HG03432 (cell line): ENCODE measurements at regions not wholly inside any gene's neighbourhood (a gene's known extent, or its start where the extent isn't known, plus 50 kb on each side); places are given as distances from the start of the nearest gene placed in this dataset.
A peak's percentile ranks its signal among the peaks of the same experiment; 100 is the strongest.

ENCODE experiments used
- ATAC-seq: cut with Tn5 transposase; IDR thresholded peaks from one replicate; pipeline ENCODE4 v1.9.1; 2021; ENCODE audit warnings: mild to moderate bottlenecking, moderate library complexity; ENCODE audit not compliant: unreplicated experiment

DNA sequence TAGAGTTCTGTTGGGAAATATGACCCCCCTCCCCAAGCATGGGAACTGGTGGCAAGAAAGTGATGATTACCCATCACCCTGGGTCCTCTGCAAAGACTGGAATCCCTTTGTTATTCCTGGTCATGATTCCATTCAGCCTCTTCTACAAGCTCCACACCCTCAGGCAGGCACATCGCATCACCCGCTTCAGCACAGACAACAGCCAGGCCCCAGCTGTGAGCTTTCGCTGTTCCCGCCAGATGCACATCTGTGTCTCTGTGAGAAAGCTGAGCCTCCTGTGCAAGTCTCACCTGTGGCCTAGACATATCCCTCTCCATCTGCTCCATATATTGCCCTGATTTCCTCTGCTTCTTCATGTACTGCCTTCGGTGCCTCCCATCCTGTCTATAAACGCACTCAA, 368.0 kb upstream of the RAB6C start:
- ATAC-seq = no peak

DNA sequence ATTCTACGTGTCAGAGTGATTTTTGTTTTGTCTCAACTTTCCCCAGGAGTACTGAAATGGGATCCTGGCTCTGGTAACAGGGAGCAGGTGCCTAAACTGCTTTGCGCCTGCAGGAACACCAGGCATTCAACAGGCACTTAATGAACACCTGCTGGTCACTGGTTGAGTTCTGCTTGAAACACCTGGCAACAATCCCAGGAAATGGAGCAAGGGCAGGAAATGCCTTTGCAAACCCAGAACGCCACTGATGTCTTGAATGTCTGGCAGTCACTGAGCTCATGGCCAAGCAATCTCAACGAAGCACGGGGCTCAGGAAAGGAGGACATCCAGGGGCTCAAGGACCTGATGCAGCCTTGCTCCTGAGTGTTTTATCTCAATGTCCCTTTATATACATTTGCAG, 360.0 kb upstream of the RAB6C start:
- no peak for ATAC-seq

DNA sequence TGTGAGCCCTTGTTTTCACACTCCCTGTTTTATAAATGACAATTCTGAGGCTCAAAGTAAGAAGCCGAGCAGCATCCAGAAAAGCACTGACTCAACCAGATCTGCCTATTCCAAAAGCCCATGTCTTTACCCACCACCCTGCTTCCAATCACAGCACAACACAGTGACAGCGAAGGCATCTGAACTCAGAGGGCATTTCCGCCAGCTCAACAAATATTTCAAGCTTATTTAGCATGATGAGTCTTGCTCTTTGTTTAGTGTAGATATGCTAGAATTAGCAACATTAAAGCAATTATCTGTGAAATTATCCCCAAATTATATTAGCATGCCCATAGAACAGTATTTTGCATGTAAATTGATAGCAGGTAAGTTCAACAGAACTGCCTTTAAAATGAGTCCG, 359.1 kb upstream of the RAB6C start:
- no peak for ATAC-seq

DNA sequence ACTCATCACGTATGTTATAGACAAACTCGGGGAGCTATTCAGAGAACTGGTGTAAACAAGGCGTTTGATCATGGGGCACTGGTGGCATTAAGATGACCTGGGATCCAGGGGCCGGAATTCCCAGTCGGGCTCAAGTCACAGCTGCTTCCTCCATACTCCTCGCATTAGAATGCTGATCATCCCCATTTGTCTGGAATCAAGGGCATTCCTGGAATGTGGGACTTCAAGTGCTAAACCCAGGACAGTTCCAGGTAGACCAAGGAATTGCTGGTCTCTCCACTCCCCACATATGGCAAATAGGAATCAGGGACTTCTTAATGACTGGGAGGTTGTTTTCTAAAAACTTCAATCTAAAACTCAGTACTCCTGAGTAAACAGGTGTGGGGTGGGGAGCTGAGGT, 355.7 kb upstream of the RAB6C start:
- ATAC-seq = no peak

DNA sequence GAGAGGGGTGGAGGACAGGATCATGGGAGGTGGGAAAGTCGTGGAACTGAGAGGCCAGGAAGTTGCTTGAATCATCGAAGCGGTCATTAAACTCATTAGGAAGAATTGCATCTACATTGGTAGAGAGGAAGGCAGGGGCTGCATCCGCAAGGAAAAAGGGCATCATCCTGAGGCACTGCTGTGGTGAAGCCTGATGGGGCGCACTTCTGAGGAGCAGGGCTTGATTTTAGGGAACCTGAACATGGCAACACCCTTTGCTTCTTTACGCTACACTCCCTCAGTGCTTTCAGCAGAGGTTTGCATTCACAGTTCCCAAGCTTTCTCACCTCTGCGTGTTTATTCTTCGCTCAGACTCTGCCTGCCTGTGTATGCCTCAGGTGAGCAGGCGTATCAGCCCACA, 352.0 kb upstream of the RAB6C start:
- no peak for ATAC-seq

DNA sequence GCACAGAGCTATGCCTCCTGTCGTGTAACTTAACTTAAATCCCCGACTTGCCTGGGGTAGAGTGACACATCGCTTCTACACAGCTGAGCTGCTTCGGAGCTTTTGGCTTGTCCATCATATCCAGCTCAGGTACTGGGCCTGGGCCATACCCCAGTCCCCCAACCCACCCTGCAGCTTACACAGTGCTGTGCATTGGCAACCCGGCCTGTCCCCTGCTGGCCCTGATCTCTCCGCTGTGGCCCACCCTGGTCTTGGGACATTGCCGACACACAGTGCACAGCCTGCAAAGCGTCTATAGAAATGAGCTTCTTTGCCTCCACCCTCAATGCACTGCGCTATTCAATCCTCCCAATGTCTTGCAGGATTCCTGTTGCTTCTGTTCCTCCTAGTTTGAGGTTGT, 342.8 kb upstream of the RAB6C start:
- no peak for ATAC-seq

DNA sequence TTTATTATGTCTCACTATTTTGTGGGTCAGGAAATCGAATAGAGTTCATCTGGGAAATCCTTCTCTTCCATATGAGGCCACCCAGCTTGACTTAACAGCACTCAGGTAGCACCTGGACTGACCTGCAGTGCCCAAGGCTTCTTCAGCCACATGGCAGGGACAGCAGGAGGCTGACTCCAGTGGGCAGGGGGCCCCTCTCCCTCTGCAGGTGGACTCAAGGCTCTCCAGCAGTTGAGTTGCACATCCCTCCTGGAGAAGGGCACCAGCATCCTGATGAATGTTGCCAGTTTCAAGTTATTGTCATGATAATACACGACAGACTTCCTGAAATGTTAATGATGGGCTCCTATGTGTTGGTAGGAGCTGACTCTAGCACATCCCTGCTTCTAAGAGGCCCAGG, 338.1 kb upstream of the RAB6C start:
- no peak for ATAC-seq

DNA sequence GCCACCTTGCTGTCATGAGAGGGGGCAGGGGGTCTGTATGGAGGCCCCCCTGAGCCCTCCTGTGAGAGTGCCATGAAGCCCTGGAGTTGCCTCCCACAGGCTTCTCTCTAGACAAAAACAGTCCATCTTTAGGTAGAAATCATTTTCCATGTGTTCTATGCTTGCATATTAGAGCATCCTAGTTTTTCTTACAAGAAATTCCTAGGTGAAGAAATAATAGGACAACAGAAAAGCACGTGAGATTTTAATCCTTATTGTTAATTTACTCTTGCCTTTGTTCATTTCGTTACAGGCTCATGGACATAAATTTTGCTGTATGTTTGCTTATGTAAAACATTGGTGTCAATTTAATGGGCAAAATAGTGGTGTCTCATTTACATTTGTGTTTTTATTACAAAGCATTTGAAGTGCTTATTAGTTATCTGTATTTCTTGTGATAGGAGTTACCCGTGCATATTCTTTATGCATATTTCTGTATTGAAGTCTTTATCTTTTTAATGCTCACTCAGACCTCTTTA, 336.9 kb upstream of the RAB6C start:
- no peak for ATAC-seq

DNA sequence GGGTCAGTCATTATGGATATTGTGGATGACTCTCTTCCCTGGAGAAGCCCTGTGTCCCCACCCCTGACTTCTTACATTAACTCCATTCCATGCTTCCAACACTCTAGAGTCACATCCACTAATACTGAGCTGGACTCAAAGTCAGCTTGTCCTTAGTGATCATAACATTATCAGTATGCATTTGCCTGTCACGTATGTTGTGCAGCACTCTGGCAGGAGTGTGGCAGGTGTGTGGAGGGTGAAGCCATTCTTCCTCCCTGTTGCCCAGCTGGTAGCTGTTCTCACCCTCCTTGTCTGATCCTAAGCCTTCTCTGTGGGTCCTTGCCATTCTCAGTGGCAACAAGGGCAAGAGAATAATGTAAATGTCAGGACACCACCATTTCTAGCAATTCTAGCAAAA, 334.1 kb upstream of the RAB6C start:
- ATAC-seq = no peak

DNA sequence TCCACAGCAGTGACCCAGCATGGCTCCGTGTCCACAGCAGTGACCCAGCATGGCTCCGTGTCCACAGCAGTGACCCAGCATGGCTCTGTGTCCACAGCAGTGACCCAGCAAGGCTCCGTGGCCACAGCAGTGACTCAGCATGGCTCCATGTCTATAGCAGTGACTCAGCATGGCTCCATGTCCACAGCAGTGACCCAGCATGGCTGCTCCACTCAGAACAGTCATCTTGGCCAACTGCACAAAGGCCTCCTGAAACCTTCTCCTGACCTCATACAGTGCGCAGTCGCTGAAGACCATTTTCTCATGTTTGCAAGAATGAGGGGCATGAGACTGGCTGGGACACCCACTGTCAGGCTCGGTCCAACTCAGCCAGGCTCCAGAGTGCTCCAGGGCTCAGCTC, 333.4 kb upstream of the RAB6C start:
- no peak for ATAC-seq

DNA sequence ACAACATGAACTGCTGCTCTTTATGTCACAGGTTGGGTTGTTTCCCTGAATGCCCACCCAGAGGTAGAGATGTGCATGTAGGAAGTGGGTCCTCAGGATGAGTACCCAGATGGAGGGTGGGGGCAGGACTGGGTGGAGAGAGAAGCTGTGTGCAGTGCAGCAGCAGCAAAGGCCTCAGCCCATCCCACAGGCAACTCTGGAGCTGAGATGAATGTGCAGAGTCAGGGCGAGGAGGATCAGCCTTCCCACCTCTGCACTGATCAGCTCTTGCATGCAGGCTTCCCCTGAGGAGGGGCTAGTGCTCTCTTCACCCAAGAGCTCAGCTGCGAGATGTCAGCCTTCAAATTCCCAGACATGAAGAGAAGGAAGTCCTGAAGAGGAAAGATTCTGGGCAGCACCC, 326.2 kb upstream of the RAB6C start:
- no peak for ATAC-seq

DNA sequence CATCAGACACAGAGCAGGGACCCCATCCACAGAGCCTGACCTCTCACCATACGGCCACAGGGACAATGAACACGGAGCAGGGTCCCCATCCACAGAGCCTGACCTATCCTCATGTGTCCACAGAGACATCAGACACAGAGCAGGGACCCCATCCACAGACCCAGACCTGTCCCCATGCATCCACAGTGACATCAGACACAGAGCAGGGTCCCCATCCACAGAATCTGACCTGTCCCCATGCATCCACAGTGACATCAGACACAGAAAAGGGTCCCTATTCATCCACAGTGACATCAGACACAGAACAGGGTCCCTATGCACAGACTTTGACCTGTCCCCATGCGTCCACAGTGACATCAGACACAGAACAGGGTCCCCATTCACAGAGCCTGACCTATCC, 325.1 kb upstream of the RAB6C start:
- no peak for ATAC-seq

DNA sequence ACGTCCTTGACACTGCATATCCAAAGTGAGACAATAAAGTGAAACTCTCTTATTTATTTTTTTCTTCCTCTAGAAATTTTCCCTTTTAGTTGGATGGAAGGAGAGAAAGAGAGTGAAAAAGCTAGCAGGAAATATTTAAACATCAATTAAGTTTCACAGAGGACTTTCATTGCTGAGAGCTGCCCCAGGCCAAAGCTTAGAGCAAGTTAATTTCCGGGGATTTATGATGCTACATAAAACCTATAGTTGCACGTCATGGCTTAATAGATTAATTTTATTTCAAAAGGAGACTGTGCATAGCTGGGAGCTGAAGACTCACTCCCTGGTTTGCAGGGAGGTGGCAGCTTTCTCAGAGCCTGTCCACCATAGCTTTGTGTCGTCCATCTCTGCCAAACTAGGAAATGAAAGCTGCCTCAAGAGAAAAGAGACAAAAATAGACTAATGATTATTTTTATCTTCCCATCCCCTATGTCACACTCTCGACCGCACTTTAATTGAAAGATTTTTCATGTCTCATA, 323.3 kb upstream of the RAB6C start:
- no peak for ATAC-seq

DNA sequence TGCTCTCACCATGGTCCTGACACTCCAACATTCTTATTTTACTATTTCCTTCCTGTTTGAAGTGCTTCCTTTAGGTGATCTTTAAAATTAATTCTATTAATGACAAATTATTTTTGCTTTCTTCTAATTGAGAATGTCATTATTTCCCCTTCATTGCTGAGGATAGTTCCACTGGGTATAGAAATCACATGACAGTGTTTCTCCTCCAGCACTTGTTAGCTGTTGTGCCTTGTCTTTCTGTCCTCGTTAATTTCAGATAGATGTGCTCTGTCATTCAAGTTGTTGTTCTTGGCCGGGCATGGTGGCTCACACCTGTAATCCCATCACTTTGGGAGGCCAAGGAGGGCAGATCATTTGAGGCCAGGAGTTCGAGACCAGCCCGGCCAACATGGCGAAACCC, 321.0 kb upstream of the RAB6C start:
- no peak for ATAC-seq

DNA sequence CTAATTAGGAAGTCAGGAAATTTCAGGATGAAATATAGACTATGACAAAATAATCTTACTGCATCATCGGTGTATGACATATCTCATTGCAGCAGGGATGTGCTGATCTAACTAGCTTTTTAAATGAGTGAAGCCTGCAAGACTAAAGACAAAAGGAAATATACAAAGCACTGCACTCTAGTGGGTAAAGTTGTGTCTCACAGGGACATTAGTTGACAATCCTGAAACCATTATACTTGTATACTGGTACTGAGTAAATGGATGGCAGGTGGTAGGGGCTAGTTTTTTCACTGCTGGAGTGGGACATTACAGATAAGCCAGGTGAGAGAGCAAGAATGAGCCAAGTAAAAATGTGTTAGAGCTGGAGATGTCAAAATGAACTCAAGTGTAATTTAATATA, 317.5 kb upstream of the RAB6C start:
- ATAC-seq = no peak

DNA sequence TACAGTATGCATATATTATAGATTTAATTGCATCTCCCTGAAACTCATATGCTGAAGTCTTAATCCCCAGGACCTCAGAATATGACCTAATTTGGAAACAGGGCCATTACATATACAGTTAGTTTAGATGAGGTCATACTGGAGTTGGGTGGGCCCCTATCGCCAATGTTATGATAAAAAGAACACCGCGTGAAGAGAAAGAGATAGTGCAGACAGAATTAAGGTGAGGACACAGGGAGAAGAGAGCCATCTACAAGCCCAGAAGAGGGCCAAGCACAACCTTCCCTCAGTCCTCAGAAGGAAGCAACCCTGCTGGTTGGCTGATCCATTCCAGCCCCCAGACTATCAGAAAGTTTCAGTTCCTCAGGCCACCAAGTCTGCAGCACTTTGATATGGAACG, 311.9 kb upstream of the RAB6C start:
- no peak for ATAC-seq

DNA sequence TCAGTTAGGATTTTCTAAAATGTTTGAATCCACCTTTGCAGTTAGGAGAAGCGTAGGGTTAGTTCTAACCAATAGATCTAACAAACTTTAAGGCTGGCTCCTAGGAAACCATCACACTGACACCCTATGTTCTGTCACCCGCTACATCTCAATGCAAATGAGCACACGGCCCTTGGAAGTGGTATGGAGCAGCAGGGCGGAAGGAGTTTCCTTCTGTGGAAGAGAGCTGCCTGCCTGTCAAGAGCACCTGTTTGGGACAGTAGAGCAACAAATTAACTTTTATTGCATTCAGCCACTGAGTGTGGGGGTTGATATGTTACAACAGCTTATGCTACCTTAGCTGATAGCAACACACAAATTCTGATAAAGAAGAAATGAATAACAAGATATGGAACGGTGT, 306.9 kb upstream of the RAB6C start:
- no peak for ATAC-seq

DNA sequence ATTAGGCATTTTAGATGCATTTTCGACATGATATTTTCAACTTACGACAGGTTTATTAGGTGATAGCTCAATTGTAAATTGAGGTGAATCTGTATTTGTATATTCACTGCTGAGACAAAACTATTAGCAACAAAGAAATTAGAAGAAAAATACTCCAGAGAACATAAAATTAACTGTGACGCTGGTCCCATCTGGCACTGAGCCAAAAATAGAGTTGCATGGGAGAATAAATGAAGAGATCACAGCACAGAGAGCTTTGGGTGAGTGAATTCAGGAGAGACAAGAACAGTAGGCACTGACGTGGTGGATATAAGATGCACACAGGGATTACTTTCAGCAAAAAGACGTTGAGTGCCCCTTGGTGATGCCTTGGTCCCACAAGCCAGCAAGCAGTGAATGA, 306.2 kb upstream of the RAB6C start:
- ATAC-seq = peak; percentile 8

DNA sequence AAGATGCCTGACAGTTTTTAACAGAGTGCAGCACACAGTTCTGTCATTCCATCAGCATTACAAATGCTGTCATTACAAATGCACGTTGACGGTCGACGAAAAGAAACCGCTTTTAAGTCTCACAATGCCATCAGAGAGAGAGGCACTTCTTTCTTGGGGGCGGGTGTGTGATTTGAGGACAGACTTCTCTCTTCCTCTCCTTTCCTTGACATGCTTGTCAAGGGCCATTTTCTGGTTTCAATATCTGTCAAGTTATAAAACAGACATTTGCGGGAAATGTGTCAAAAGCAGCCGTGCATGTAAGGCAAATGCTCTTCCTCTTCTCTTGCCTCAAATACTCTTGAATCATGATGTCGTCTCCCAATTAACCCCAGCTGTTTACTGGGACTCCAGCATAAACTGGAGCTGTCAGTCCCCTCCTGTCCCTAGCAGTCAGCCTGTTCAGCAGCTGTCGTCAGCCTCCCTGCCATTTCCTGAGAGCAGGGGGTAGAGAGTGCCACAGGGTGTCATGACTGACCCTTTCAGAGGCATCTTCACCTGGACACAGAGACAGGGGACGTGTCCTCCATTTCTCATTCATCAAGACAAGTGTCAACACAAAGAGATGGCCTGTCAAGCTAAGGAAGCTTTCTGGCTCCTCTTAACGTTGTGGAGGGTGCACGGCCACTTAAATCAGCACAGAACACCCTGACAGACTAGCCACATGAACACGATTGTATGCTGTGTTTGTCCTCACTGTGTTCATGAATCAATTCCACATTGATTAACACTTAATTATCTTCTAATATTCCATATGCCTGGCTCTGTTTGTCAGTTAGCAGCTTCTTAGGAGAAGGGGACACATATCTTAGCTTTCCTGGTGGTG, 305.4 kb upstream of the RAB6C start:
- peak; percentile 64 for ATAC-seq

DNA sequence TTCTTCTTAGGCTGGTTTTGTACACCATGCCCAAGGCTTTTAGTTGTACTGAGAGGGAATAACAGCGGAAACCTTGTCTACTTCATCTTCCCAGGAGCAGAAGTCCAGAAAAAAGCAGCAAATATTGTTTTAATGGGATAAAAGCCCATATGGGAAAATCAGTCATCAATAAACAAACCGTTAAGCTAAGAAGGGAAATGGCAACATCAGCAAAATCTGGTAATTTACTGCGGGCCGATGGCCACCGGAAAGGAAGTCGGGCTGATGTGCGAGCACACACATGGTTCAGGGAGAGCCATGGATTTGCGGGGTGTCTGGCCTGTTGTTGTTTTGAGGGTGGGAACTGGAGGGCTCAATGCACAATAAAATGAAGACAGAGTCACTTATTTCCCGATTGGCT, 300.7 kb upstream of the RAB6C start:
- ATAC-seq = no peak

DNA sequence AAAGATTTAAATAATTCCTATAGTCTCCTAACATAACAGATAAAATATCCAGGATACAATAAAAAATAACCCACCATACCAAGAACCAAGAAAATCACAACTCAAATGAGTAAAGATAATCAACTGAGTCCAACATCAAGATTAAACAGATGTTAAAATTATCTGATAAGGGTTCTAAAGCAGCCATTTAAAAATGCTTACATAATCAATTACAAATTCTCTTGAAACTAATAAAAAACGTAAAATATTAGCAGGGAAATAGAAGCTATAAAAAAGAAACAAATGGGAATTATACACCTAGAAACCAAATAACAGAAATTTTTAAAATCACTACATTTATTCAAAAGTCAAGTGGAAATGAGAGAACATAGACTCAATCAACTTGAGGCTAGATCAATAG, 297.7 kb upstream of the RAB6C start:
- no peak for ATAC-seq

DNA sequence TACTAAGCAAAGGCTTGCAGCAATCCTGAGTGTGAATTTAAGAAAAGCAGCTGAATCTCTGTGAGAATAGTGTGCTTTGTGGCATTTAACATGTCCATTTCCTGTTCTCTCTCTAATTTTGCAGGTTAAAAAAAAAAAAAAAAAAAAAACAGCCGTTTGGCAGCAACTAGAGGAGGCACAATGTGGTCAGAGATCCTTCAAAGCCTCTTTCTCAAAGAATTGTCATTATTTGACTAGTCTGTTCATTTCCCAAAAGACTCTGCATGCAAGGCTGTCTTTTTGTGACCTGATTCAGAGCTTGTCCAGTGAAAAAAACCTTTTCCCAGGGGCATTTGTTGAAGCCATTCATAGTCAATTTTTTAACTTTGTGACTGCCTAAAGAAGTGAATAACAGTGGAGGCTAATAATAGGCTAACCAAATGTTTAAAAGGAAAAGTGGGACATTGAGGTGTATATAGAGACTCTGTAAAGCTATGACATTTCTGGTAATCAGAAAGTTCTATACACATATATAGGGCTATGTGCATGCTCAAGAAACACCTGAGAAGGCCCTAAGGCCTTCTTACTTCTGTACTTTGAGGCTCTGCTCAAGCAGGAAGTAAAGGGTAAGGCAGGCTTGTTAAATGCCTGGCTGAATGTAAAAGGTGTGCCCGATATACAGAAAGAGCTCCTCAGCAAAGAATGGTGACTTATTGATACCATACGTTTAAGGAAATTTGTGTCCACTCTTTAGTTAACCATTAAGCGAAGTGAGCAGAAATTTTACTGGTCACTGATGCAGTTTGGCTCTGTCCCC, 289.6 kb upstream of the RAB6C start:
- no peak for ATAC-seq
